Spleen (tissue), 7 donors: ENCODE measurements at regions not wholly inside any gene's neighbourhood (a gene's known extent, or its start where the extent isn't known, plus 50 kb on each side); places are given as distances from the start of the nearest gene placed in this dataset.

ENCODE experiments used
- CTCF ChIP-seq, 11 experiments: fragments of 200-600 bp in 7 of 11; fragments of 450-650 bp in 4 of 11; sonication (generic) in 4 of 11; IDR thresholded peaks in 8 of 11; conservative IDR thresholded peaks in 3 of 11; 1 replicate in 7 of 11; 2 replicates in 4 of 11; pipeline versions ENCODE4 v1.4.0 to v1.8.0; 2016 to 2021; ENCODE audit warnings: antibody characterized with exemption in 11 of 11, inconsistent platforms in 4 of 11, mild to moderate bottlenecking in 1 of 11
- POLR2AphosphoS5 ChIP-seq, 3 donors: sonication (generic); formaldehyde crosslinking; IDR thresholded peaks; one replicate each; pipeline ENCODE4 v1.5.1; 2017; ENCODE audit warnings: antibody characterized with exemption in 3 of 3
- donor health status: DM: no; HTN: no; CAD: no; lungs with moderate emphysema.
- donor health status: DM: no; HTN: no; CAD: no.
- donor health status: DM: no; HTN: no; CAD: no.

GRCh38 chr14:97298736-97299135 lies 501.6 kb downstream of the VRK1 start:
- TF ChIP-seq CTCF (IDR thresholded peaks at IDR 0.05 in 8 of 11, conservative IDR thresholded peaks at IDR 0.05 in 3 of 11), result no peak
- no peak for TF ChIP-seq POLR2AphosphoS5 (IDR thresholded peaks at IDR 0.05)
